Coronary artery (tissue), 2 donors: ENCODE measurements at regions not wholly inside any gene's neighbourhood (a gene's known extent, or its start where the extent isn't known, plus 50 kb on each side); places are given as distances from the start of the nearest gene placed in this dataset.

Source experiments
- DNase-seq: peaks from one replicate; pipeline ENCODE4 v3.0.0-alpha.2; 2017; ENCODE audit warnings: low spot score
- H3K27ac ChIP-seq, 2 donors: fragments of 200-600 bp; sonication (generic); one replicate each; pipeline ENCODE4 v1.5.1; 2016 to 2019
- H3K4me3 ChIP-seq: fragments of 200-600 bp; sonication (generic); 2 replicates; pipeline ENCODE4 v1.5.1; 2016; ENCODE audit warnings: mild to moderate bottlenecking, moderate library complexity
- CTCF ChIP-seq: fragments of 200-600 bp; sonication (generic); IDR thresholded peaks from one replicate; pipeline ENCODE4 v1.5.1; 2019; ENCODE audit warnings: antibody characterized with exemption

- Histone ChIP-seq H3K27ac (no peak overlapping the region), H3K4me3 (no peak overlapping the region)
- DNase-seq = no peak
- no peak for TF ChIP-seq CTCF
These were observed 468.2 kb upstream of the POU3F3 start for GRCh38 chr2:104385743-104386142.

- H3K27ac ChIP-seq = no peak overlapping the region
These were observed 465.6 kb upstream of the POU3F3 start for GRCh38 chr2:104388296-104388695.

GRCh38 chr2:104402825-104403224 lies 451.1 kb upstream of the POU3F3 start:
- no peak for DNase-seq
- TF ChIP-seq CTCF = no peak
- H3K4me3 ChIP-seq = no peak overlapping the region
- no peak overlapping the region for H3K27ac ChIP-seq

More at GRCh38 chr2:104388296-104388695, 465.6 kb upstream of the POU3F3 start:
- no peak for DNase-seq
- TF ChIP-seq CTCF = no peak
- no peak overlapping the region for H3K4me3 ChIP-seq

- no peak for TF ChIP-seq CTCF
- no peak for DNase-seq
- Histone ChIP-seq H3K4me3 (no peak overlapping the region), H3K27ac (no peak overlapping the region)
These were observed 449.4 kb upstream of the POU3F3 start for GRCh38 chr2:104404526-104404925.

- Histone ChIP-seq H3K27ac (no peak overlapping the region), H3K4me3 (no peak overlapping the region)
- no peak for DNase-seq
- TF ChIP-seq CTCF = no peak
These were observed 448.3 kb upstream of the POU3F3 start for GRCh38 chr2:104405623-104406022.

- H3K27ac ChIP-seq = no peak overlapping the region
- H3K4me3 ChIP-seq = no peak overlapping the region
- TF ChIP-seq CTCF = no peak
- DNase-seq = no peak
These were observed 447.6 kb upstream of the POU3F3 start for GRCh38 chr2:104406261-104406726.

GRCh38 chr2:104407641-104408040 lies 446.3 kb upstream of the POU3F3 start:
- TF ChIP-seq CTCF = no peak
- no peak overlapping the region for H3K27ac ChIP-seq
- H3K4me3 ChIP-seq = no peak overlapping the region
- no peak for DNase-seq
